ENCODE measurements at regions not wholly inside any gene's neighbourhood (a gene's known extent, or its start where the extent isn't known, plus 50 kb on each side); places are given as distances from the start of the nearest gene placed in this dataset.

- Histone ChIP-seq H2AFZ (ENCODE audit: control insufficient read depth, low read length) (no peak overlapping the region), H4K20me1 (ENCODE audit: control insufficient read depth, extremely low read depth, insufficient read depth, low read length) (no peaks in the 10 kb centered on the region), H3K9ac (ENCODE audit: control insufficient read depth, extremely low read depth, insufficient read depth, low read length) (no peak overlapping the region), H3K9me1 (ENCODE audit: control insufficient read depth, extremely low read depth, insufficient read depth, low read length) (no peaks in the 10 kb centered on the region), H3K27ac (ENCODE audit: control insufficient read depth, insufficient read depth, low read length) (no peak overlapping the region), H3K4me1 (ENCODE audit: control insufficient read depth, extremely low read depth, insufficient read depth, low read length) (peaks cover 30% of the 10 kb centered on the region), H3K4me2 (ENCODE audit: control insufficient read depth, extremely low read depth, insufficient read depth, low read depth, low read length) (no peak overlapping the region), H3K79me2 (ENCODE audit: control insufficient read depth, insufficient read depth, low read length) (no peaks in the 10 kb centered on the region), H3K36me3 (ENCODE audit: control insufficient read depth in 2 of 2, extremely low read depth in 1 of 2, insufficient read depth in 2 of 2, low read length in 2 of 2) (no peaks in the 10 kb centered on the region), H3K27me3 (ENCODE audit: control insufficient read depth, extremely low read depth, insufficient read depth, low read length) (no peaks in the 10 kb centered on the region), H3K9me3 (ENCODE audit: control insufficient read depth, low read depth, low read length) (peaks cover 6% of the 10 kb centered on the region), H3K4me3 (ENCODE audit: control insufficient read depth in 2 of 3, extremely low read depth in 1 of 3, insufficient read depth in 2 of 3, low read depth in 1 of 3, low read length in 3 of 3) (no peak overlapping the region)
- dilution Hi-C loops (cut with MboI; ENCODE audit: extremely low pct_ligation_motif_present, low sequenced_read_pairs), result no loop called here
- no peak for TF ChIP-seq EZH2 (IDR thresholded peaks at IDR 0.05; ENCODE audit: low read length)
- TF ChIP-seq, protein P1, sequence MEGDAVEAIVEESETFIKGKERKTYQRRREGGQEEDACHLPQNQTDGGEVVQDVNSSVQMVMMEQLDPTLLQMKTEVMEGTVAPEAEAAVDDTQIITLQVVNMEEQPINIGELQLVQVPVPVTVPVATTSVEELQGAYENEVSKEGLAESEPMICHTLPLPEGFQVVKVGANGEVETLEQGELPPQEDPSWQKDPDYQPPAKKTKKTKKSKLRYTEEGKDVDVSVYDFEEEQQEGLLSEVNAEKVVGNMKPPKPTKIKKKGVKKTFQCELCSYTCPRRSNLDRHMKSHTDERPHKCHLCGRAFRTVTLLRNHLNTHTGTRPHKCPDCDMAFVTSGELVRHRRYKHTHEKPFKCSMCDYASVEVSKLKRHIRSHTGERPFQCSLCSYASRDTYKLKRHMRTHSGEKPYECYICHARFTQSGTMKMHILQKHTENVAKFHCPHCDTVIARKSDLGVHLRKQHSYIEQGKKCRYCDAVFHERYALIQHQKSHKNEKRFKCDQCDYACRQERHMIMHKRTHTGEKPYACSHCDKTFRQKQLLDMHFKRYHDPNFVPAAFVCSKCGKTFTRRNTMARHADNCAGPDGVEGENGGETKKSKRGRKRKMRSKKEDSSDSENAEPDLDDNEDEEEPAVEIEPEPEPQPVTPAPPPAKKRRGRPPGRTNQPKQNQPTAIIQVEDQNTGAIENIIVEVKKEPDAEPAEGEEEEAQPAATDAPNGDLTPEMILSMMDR (optimal IDR thresholded peaks at IDR 0.05 in 1 of 3, IDR thresholded peaks at IDR 0.05 in 1 of 3, conservative IDR thresholded peaks at IDR 0.05 in 1 of 3; ENCODE audit: extremely low read depth in 1 of 3, insufficient read depth in 2 of 3, low read length in 3 of 3), result no peak
- FAIRE-seq (peak; percentile 9), DNase-seq (ENCODE audit: low read depth, low spot score) (no peak)
Observed at GRCh38 chr6:110526726-110527125, 50.3 kb upstream of the SLC22A16 start.

Measured in keratinocyte (primary cell).